ENCODE measurements at regions not wholly inside any gene's neighbourhood (a gene's known extent, or its start where the extent isn't known, plus 50 kb on each side); places are given as distances from the start of the nearest gene placed in this dataset.

DNA sequence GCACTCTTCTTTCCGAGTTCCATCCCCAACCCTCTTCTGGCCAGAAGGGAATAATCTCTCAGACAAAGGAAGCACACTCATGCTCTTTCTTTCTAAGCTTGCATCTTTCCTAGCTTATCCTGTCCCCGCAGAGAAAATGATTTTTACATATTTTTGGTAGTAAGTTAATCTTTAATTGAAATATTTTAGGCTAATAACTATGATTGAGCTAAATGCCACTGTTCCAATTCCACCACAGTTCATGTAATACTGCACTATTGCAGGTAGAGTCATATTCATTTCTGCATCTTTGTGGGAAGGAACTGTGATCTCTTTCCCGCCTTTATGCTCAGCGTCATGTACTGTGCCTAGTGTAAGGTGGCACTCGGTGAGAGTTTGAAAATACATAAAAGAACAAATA, 158.9 kb upstream of the FOXG1 start:
- TF ChIP-seq, protein P1, sequence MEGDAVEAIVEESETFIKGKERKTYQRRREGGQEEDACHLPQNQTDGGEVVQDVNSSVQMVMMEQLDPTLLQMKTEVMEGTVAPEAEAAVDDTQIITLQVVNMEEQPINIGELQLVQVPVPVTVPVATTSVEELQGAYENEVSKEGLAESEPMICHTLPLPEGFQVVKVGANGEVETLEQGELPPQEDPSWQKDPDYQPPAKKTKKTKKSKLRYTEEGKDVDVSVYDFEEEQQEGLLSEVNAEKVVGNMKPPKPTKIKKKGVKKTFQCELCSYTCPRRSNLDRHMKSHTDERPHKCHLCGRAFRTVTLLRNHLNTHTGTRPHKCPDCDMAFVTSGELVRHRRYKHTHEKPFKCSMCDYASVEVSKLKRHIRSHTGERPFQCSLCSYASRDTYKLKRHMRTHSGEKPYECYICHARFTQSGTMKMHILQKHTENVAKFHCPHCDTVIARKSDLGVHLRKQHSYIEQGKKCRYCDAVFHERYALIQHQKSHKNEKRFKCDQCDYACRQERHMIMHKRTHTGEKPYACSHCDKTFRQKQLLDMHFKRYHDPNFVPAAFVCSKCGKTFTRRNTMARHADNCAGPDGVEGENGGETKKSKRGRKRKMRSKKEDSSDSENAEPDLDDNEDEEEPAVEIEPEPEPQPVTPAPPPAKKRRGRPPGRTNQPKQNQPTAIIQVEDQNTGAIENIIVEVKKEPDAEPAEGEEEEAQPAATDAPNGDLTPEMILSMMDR (conservative IDR thresholded peaks at IDR 0.05; ENCODE audit: low read depth, low read length): no peak
- TF ChIP-seq SMC3 (IDR thresholded peaks at IDR 0.05; ENCODE audit: low read depth, low read length): no peak
- TF ChIP-seq POLR2A (IDR thresholded peaks at IDR 0.05; ENCODE audit: low read depth, low read length): no peak

Measured in IMR-90 (cell line).